ENCODE measurements at regions not wholly inside any gene's neighbourhood (a gene's known extent, or its start where the extent isn't known, plus 50 kb on each side); places are given as distances from the start of the nearest gene placed in this dataset.

DNA sequence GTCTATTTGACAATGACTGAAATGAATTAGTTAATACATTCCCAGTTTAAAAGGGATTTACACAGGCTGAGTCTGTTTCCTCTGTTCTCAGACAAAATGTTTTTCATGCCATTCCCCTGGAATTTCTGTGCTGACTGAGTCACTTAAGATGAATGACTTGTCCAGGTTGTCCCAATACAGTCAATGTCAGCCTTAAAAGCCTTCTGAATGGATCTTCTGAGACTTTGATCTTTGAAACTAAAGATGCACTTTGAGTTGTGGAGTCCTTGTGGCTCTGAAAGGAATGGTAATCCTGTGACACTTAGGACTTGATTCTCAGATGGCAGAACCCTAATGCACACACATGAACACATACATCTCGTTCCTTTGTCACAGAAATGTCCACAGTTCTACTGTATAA, 622.2 kb upstream of the GRID2 start:
- TF ChIP-seq, protein P1, sequence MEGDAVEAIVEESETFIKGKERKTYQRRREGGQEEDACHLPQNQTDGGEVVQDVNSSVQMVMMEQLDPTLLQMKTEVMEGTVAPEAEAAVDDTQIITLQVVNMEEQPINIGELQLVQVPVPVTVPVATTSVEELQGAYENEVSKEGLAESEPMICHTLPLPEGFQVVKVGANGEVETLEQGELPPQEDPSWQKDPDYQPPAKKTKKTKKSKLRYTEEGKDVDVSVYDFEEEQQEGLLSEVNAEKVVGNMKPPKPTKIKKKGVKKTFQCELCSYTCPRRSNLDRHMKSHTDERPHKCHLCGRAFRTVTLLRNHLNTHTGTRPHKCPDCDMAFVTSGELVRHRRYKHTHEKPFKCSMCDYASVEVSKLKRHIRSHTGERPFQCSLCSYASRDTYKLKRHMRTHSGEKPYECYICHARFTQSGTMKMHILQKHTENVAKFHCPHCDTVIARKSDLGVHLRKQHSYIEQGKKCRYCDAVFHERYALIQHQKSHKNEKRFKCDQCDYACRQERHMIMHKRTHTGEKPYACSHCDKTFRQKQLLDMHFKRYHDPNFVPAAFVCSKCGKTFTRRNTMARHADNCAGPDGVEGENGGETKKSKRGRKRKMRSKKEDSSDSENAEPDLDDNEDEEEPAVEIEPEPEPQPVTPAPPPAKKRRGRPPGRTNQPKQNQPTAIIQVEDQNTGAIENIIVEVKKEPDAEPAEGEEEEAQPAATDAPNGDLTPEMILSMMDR (IDR thresholded peaks at IDR 0.05): no peak
- TF ChIP-seq POLR2A (IDR thresholded peaks at IDR 0.05): no peak
